Psoas muscle (tissue), 7 donors: ENCODE measurements at regions not wholly inside any gene's neighbourhood (a gene's known extent, or its start where the extent isn't known, plus 50 kb on each side); places are given as distances from the start of the nearest gene placed in this dataset.

Experiments
- ATAC-seq, 4 donors: fragments of 200-7000 bp; cut with Tn5 transposase; one replicate each; pipeline ENCODE4 v1.9.1; 2020; ENCODE audit warnings: moderate library complexity in 3 of 4, mild to moderate bottlenecking in 2 of 4
- DNase-seq, 2 donors: peaks; one replicate each; pipeline ENCODE4 v3.0.0-alpha.2; 2020
- H3K27ac ChIP-seq: fragments of 200-600 bp; one replicate; pipeline ENCODE4 v1.8.0; 2022
- H3K27me3 ChIP-seq, 3 donors: fragments of 200-600 bp in 1 of 3; one replicate each; pipeline versions ENCODE4 v1.6.1 to v1.8.0; 2013 to 2022; ENCODE audit warnings: low read length in 2 of 3, mild to moderate bottlenecking in 2 of 3, moderate library complexity in 1 of 3; ENCODE audit not compliant: insufficient read depth in 3 of 3
- H3K36me3 ChIP-seq, 2 donors: fragments of 200-600 bp in 1 of 2; one replicate each; pipeline versions ENCODE4 v1.6.1 to v1.8.0; 2013 to 2022; ENCODE audit warnings: low read depth in 1 of 2, mild to moderate bottlenecking in 1 of 2, moderate library complexity in 1 of 2; ENCODE audit not compliant: insufficient read depth in 1 of 2
- H3K4me1 ChIP-seq: fragments of 200-600 bp; one replicate; pipeline ENCODE4 v1.8.0; 2022
- H3K4me3 ChIP-seq: fragments of 200-600 bp; one replicate; pipeline ENCODE4 v1.8.0; 2022; ENCODE audit warnings: mild to moderate bottlenecking
- H3K9me3 ChIP-seq: fragments of 200-600 bp; one replicate; pipeline ENCODE4 v1.8.0; 2022
- CTCF ChIP-seq: fragments of 200-600 bp; IDR thresholded peaks from one replicate; pipeline ENCODE4 v1.8.0; 2022; ENCODE audit warnings: antibody characterized with exemption
- WGBS, 3 donors: extraction: QIAGEN DNeasy Blood & Tissue Kit; methylation state at CpG; one replicate each; pipeline versions ENCODE4 v1.1.6 to v1.1.7; 2013; 5-methylcytosine and 5-hydroxymethylcytosine counted together
- intact Hi-C, 2 donors: fragments of 100-400 bp; cut with DNase I; formaldehyde crosslinking; loops; one replicate each; pipeline versions ENCODE4 v1.11.0 to v1.14.2; 2022
- donor health status: healthy with polysubstance abuse.
- donor health status: DM: no; HTN: no; CAD: no; lungs with moderate emphysema.
- donor health status: Bipolar disorder and iron deficiency.
- donor health status: healthy.
- donor health status: DM: yes; HTN: yes; CAD: no.
- donor health status: DM: no; HTN: no; CAD: no.
- donor health status: DM: yes; HTN: yes; CAD: no.

- no peak for ATAC-seq
- Histone ChIP-seq H3K4me1 (no peaks in the 10 kb centered on the region), H3K36me3 (no peaks in the 10 kb centered on the region), H3K27ac (no peak overlapping the region), H3K4me3 (no peak overlapping the region), H3K9me3 (peaks cover 12% of the 10 kb centered on the region), H3K27me3 (no peaks in the 10 kb centered on the region)
- no peak for DNase-seq
- 95 to 96% (median 95%) methylated on average over 4 of the region's 4 CpGs for WGBS, 3 donors
- no peak for TF ChIP-seq CTCF
- intact Hi-C loops: no loop called here
Measured at GRCh38 chr16:11439790-11440656, 94.8 kb downstream of the RMI2 start.

GRCh38 chr16:11440657-11441012 is 95.4 kb downstream of the RMI2 start:
- intact Hi-C loops: no loop called here
- Histone ChIP-seq H3K4me3 (no peak overlapping the region), H3K27me3 (no peaks in the 10 kb centered on the region), H3K36me3 (no peaks in the 10 kb centered on the region), H3K9me3 (peaks cover 12% of the 10 kb centered on the region), H3K27ac (no peak overlapping the region), H3K4me1 (no peaks in the 10 kb centered on the region)
- ATAC-seq (no peak), DNase-seq (no peak)
- 93 to 95% (median 94%) methylated on average over 7 of the region's 7 CpGs for WGBS, 3 donors
- no peak for TF ChIP-seq CTCF

GRCh38 chr16:11445486-11445885 is 100.2 kb downstream of the RMI2 start:
- no peak overlapping the region for H3K4me3 ChIP-seq
- no peaks in the 10 kb centered on the region for H3K36me3 ChIP-seq
- peaks cover 4% of the 10 kb centered on the region for H3K9me3 ChIP-seq
- ATAC-seq: no peak
- H3K27ac ChIP-seq: no peak overlapping the region
- DNase-seq: no peak
- intact Hi-C loops: no loop called here
- H3K4me1 ChIP-seq: no peaks in the 10 kb centered on the region
- no peaks in the 10 kb centered on the region for H3K27me3 ChIP-seq
- no peak for TF ChIP-seq CTCF
- WGBS, 3 donors: 80 to 88% (median 83%) methylated on average over 7 of the region's 7 CpGs

GRCh38 chr16:11446566-11447119 is 101.4 kb downstream of the RMI2 start:
- Histone ChIP-seq H3K9me3 (no peaks in the 10 kb centered on the region), H3K4me1 (no peaks in the 10 kb centered on the region), H3K27me3 (no peaks in the 10 kb centered on the region), H3K36me3 (no peaks in the 10 kb centered on the region), H3K4me3 (no peak overlapping the region), H3K27ac (no peak overlapping the region)
- no peak for TF ChIP-seq CTCF
- WGBS, 3 donors: 72 to 78% (median 74%) methylated on average over 12 of the region's 12 CpGs
- intact Hi-C loops: no loop called here
- no peak for ATAC-seq
- no peak for DNase-seq
